ENCODE measurements at regions not wholly inside any gene's neighbourhood (a gene's known extent, or its start where the extent isn't known, plus 50 kb on each side); places are given as distances from the start of the nearest gene placed in this dataset.

DNA sequence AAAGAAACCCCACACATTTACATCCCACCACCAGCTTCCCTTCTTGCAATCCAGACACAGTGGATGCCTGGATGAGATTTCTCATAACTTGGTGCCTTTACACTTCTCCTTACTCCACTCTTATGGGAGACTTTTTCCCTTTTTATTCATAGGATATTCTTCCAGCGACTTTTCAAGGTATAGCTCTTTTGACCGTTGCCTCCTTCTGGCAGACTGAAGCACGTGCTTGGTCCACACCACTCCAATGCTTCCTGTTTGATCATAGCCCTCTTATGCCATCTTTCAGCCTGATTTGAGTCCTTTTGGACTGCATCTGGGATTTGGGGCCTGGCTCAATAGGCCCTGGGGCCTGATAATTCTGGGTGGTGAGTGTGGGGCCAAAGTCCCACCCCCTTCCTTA is 87.7 kb downstream of the ERCC5 start:
- DNase-seq, result no peak

DNA sequence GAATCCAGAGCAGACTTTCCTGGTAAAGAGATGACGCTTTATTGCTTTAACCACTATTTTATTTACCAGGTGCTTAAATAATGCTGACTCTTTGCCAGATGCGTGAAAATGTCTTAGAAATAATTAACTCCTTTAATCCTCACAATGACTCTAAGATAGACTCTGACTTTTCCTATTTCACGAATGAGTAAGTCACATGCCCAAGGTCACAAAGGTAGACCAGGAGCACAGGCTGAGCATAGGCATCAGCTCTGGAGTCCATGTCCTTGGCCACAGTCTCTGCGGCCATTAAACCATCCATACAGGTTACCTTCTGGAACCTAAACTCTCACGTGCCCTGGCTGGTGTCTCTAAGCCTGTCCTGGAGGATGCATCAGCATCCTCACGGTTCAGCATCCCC is 87.3 kb downstream of the ERCC5 start:
- DNase-seq, result no peak

DNA sequence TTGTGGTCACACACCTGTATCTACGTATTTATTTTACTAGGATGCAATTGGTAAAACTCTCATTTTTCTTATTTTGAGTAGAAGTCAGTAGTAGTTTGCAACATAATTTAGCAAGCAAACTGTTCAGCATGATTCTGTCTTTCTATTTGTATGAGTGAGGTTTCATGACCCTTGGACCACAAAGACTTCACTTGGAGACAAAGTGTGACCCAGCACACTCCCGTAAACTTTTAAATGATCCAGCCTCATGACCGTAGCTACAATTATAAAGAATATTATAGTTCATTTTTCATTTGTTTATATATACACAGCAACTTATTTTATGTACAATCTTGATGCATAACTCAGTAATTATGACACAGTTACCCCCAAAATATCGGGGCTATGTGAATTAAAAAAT is 86.5 kb downstream of the ERCC5 start:
- DNase-seq, result no peak

DNA sequence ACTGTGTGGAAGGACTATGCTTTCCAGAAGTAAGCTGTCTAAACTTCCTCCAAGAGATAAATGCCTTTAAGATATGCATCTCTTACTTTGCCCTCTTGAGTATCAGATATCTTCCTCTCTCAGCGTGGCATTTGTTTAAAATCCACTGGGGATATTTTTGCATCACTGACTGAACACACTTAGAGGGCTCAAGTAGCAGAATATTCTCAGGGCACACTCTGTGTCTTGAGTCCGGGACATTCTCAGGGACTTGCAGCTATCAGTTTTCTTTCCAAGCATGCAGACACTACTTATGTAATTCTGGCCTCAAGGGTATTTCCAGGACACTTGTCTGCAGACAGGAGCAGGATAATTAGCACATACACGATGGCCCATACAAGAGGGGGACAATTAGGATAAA is 84.7 kb downstream of the ERCC5 start:
- DNase-seq, result no peak

DNA sequence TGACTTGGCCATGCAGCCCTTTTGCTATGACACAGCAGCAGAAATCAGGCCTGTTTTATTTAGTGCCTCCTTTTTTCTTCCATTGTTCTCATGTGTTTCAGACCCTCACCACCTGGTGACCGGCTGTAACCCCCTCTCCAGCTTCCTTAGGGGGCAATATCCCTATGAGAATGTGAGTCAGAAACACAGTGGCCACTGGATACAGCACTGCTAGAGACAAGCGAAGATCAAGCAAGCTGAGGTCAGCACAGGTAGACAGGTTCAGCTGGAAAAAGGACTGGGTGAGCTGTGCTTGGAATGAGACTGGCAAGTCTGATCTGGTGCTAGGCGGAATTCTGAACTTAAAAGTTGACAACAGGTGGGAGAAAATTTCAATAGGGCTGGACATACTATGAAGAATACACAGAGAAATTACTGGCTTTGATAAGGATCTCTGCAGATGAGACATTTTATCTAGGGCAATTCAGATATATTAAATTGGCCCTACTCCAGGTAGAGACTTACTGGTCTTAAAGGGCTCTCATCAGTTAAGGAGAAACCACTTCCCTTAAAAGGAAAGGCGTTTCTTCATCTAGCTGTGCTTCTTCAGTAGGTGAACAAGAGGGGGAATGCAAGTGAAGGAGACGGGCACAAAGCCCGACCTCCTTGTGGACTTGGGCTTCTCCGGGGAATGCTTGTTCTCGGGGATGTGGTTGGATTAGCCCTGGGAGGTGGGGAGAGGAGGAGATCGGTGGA is 83.3 kb downstream of the ERCC5 start:
- no peak for DNase-seq
